Neuronal stem cell (in vitro differentiated cells): ENCODE measurements at regions not wholly inside any gene's neighbourhood (a gene's known extent, or its start where the extent isn't known, plus 50 kb on each side); places are given as distances from the start of the nearest gene placed in this dataset.

Source experiments
- DNase-seq: peaks from one replicate; pipeline ENCODE4 v3.0.0-alpha.2; 2013; ENCODE audit warnings: low spot score
- H2AFZ ChIP-seq: one replicate; pipeline ENCODE4 v1.6.1; 2013; ENCODE audit warnings: mild to moderate bottlenecking, low read length, inconsistent platforms
- H2AK5ac ChIP-seq: 2 replicates; pipeline ENCODE4 v1.6.1; 2013; ENCODE audit warnings: low read depth, mild to moderate bottlenecking, inconsistent platforms, low read length, moderate library complexity, mixed read lengths
- H2BK120ac ChIP-seq: 2 replicates; pipeline ENCODE4 v1.6.1; 2013; ENCODE audit warnings: low read depth, mild to moderate bottlenecking, inconsistent platforms, low read length, moderate library complexity, mixed read lengths
- H2BK12ac ChIP-seq: one replicate; pipeline ENCODE4 v1.6.1; 2013; ENCODE audit warnings: low read length, inconsistent platforms
- H2BK15ac ChIP-seq: 2 replicates; pipeline ENCODE4 v1.6.1; 2013; ENCODE audit warnings: mild to moderate bottlenecking, low read length, inconsistent platforms, mixed read lengths
- H2BK5ac ChIP-seq: one replicate; pipeline ENCODE4 v1.6.1; 2013; ENCODE audit warnings: inconsistent platforms, mild to moderate bottlenecking, low read length, moderate library complexity
- H3K14ac ChIP-seq: one replicate; pipeline ENCODE4 v1.6.1; 2013; ENCODE audit warnings: low read length, inconsistent platforms
- H3K18ac ChIP-seq: 2 replicates; pipeline ENCODE4 v1.6.1; 2013; ENCODE audit warnings: low read length, inconsistent platforms
- H3K23ac ChIP-seq: 2 replicates; pipeline ENCODE4 v1.6.1; 2013; ENCODE audit warnings: low read depth, mild to moderate bottlenecking, mixed read lengths, low read length, inconsistent platforms; ENCODE audit not compliant: poor library complexity
- H3K27ac ChIP-seq: replicated peaks from 3 replicates; pipeline ENCODE4 v1.5.1; 2013; ENCODE audit warnings: low read length, inconsistent platforms
- H3K27me3 ChIP-seq, 3 experiments: 2 replicates each; pipeline ENCODE4 v1.6.1; 2013; ENCODE audit warnings: low read length in 3 of 3, mild to moderate bottlenecking in 2 of 3, inconsistent platforms in 1 of 3, low read depth in 1 of 3, mixed read lengths in 1 of 3, moderate library complexity in 1 of 3; ENCODE audit not compliant: control insufficient read depth in 3 of 3, insufficient read depth in 3 of 3
- H3K36me3 ChIP-seq, 2 donors: replicated peaks in 1 of 2; 2 replicates each; pipeline ENCODE4 v1.6.1; 2013; ENCODE audit warnings: low read length in 2 of 2; ENCODE audit not compliant: control insufficient read depth in 2 of 2, insufficient read depth in 2 of 2
- H3K4ac ChIP-seq: 2 replicates; pipeline ENCODE4 v1.6.1; 2013; ENCODE audit warnings: inconsistent platforms, mild to moderate bottlenecking, low read length, moderate library complexity
- H3K4me1 ChIP-seq, 2 donors: 1 replicate in 1 of 2; 2 replicates in 1 of 2; pipeline ENCODE4 v1.6.1; 2013; ENCODE audit warnings: low read length in 2 of 2, low read depth in 1 of 2; ENCODE audit not compliant: control insufficient read depth in 2 of 2, insufficient read depth in 1 of 2
- H3K4me2 ChIP-seq: one replicate; pipeline ENCODE4 v1.6.1; 2013; ENCODE audit warnings: mild to moderate bottlenecking, low read length, inconsistent platforms; ENCODE audit not compliant: insufficient read depth, poor library complexity, severe bottlenecking
- H3K4me3 ChIP-seq, 2 donors: 2 replicates each; pipeline ENCODE4 v1.5.1; 2013; ENCODE audit warnings: low read length in 2 of 2, mild to moderate bottlenecking in 2 of 2, inconsistent platforms in 1 of 2, moderate library complexity in 1 of 2
- H3K79me1 ChIP-seq: one replicate; pipeline ENCODE4 v1.6.1; 2013; ENCODE audit warnings: low read depth, mild to moderate bottlenecking, inconsistent platforms, low read length, moderate library complexity
- H3K9ac ChIP-seq: one replicate; pipeline ENCODE4 v1.6.1; 2013; ENCODE audit warnings: mild to moderate bottlenecking, low read depth, low read length, inconsistent platforms; ENCODE audit not compliant: poor library complexity
- H3K9me3 ChIP-seq, 2 donors: replicated peaks in 1 of 2; 2 replicates each; pipeline versions ENCODE3 to v1.6.1; 2013; ENCODE audit warnings: low read length in 2 of 2, mild to moderate bottlenecking in 2 of 2, inconsistent platforms in 1 of 2, low read depth in 1 of 2, mixed read lengths in 1 of 2, moderate library complexity in 1 of 2; ENCODE audit not compliant: control insufficient read depth in 2 of 2, insufficient read depth in 1 of 2
- H4K8ac ChIP-seq: one replicate; pipeline ENCODE4 v1.6.1; 2013; ENCODE audit warnings: low read depth, mild to moderate bottlenecking, inconsistent platforms, low read length, moderate library complexity
- H4K91ac ChIP-seq: one replicate; pipeline ENCODE4 v1.6.1; 2013; ENCODE audit warnings: low read length, low read depth, mild to moderate bottlenecking, inconsistent platforms; ENCODE audit not compliant: poor library complexity
- WGBS, 2 donors: extraction: QIAGEN DNeasy Blood & Tissue Kit; methylation state at CpG; one replicate each; pipeline ENCODE4 v1.1.7; 2013; ENCODE audit warnings: missing lambda C conversion rate in 2 of 2, mixed read lengths in 1 of 2; ENCODE audit not compliant: insufficient read length in 2 of 2, insufficient replicate concordance in 1 of 2; ENCODE audit errors: extremely low coverage in 2 of 2; 5-methylcytosine and 5-hydroxymethylcytosine counted together

DNA sequence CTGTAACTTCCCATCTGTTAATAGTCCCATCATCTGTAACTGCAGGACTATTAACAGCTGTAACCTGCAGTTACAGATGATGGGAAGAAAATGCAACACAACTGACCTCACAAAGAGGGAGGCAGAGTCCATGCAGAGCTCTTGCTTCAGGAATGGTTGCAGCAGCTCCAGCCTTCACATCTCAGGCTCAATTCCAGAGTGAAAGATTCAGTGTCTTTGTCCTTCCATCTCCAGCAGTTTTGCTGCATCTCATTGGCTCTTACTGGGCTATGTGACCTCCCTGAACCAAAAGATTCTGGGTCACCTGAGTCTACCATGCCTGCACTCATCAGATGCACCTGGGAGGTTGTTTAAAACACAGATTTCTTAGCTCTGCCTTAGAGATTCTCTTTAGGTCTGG, 686.7 kb downstream of the MATN1 start:
- Histone ChIP-seq H3K4me1 (no peaks in the 10 kb centered on the region), H3K9ac (no peak overlapping the region), H3K14ac (no peak overlapping the region), H3K36me3 (no peaks in the 10 kb centered on the region), H3K79me1 (no peaks in the 10 kb centered on the region), H2BK5ac (no peak overlapping the region), H3K23ac (no peak overlapping the region), H3K4me2 (no peak overlapping the region), H2BK120ac (no peak overlapping the region), H4K91ac (no peak overlapping the region), H2BK15ac (no peak overlapping the region), H2BK12ac (no peak overlapping the region), H3K4ac (no peak overlapping the region), H2AFZ (no peak overlapping the region), H2AK5ac (no peak overlapping the region), H3K4me3 (no peak overlapping the region), H4K8ac (no peak overlapping the region), H3K9me3 (peaks cover 0 to 2% of the 10 kb centered on the region in 2 donors), H3K18ac (no peak overlapping the region), H3K27ac (no peak overlapping the region), H3K27me3 (no peaks in the 10 kb centered on the region)
- no peak for DNase-seq

GRCh38 chr1:30036229-30036547, 687.2 kb downstream of the MATN1 start:
- no peak for DNase-seq
- H3K4me2 ChIP-seq: no peak overlapping the region
- H4K8ac ChIP-seq: no peak overlapping the region
- H2BK12ac ChIP-seq: no peak overlapping the region
- no peak overlapping the region for H2BK120ac ChIP-seq
- H4K91ac ChIP-seq: no peak overlapping the region
- H3K4me1 ChIP-seq: no peaks in the 10 kb centered on the region
- no peak overlapping the region for H2AFZ ChIP-seq
- H3K79me1 ChIP-seq: no peaks in the 10 kb centered on the region
- no peak overlapping the region for H3K14ac ChIP-seq
- H3K4me3 ChIP-seq: no peak overlapping the region
- no CpG with 5 or more reads among the region's 6 CpGs for WGBS, 2 donors
- no peak overlapping the region for H3K27ac ChIP-seq
- H3K4ac ChIP-seq: no peak overlapping the region
- no peak overlapping the region for H2AK5ac ChIP-seq
- H3K27me3 ChIP-seq: no peaks in the 10 kb centered on the region
- no peak overlapping the region for H2BK15ac ChIP-seq
- H2BK5ac ChIP-seq: no peak overlapping the region
- H3K36me3 ChIP-seq: no peaks in the 10 kb centered on the region
- no peak overlapping the region for H3K9ac ChIP-seq
- no peak overlapping the region for H3K18ac ChIP-seq
- H3K9me3 ChIP-seq: peaks cover 0 to 2% of the 10 kb centered on the region in 2 donors
- no peak overlapping the region for H3K23ac ChIP-seq

- H3K79me1 ChIP-seq: no peaks in the 10 kb centered on the region
Measured at GRCh38 chr1:30035522-30036228, 687.7 kb downstream of the MATN1 start.

GRCh38 chr1:30034627-30035521, 688.5 kb downstream of the MATN1 start:
- Histone ChIP-seq H2AK5ac (peak overlapping the region; percentile 33), H2BK15ac (no peak overlapping the region), H3K27me3 (no peaks in the 10 kb centered on the region), H3K9ac (no peak overlapping the region), H4K8ac (peak overlapping the region; percentile 84), H3K36me3 (no peaks in the 10 kb centered on the region), H3K14ac (no peak overlapping the region), H4K91ac (no peak overlapping the region), H2BK120ac (no peak overlapping the region), H3K4ac (no peak overlapping the region), H3K18ac (peak overlapping the region; percentile 52), H2BK12ac (no peak overlapping the region), H3K4me1 (no peaks in the 10 kb centered on the region), H3K27ac (no peak overlapping the region), H3K4me3 (peak overlapping the region in 1 of 2 donors; percentile 1), H2AFZ (no peak overlapping the region), H3K79me1 (no peaks in the 10 kb centered on the region), H3K23ac (peak overlapping the region; percentile 68), H3K4me2 (no peak overlapping the region), H2BK5ac (no peak overlapping the region), H3K9me3 (peaks cover 0 to 2% of the 10 kb centered on the region in 2 donors)
- WGBS, 2 donors: no CpG with 5 or more reads among the region's 24 CpGs
- DNase-seq: no peak

More at GRCh38 chr1:30035522-30036228, 687.7 kb downstream of the MATN1 start:
- Histone ChIP-seq H4K8ac (no peak overlapping the region), H3K18ac (peak overlapping the region; percentile 32), H3K4me2 (no peak overlapping the region), H2BK12ac (no peak overlapping the region), H3K9me3 (peaks cover 0 to 2% of the 10 kb centered on the region in 2 donors), H3K23ac (no peak overlapping the region), H3K4me3 (no peak overlapping the region), H3K14ac (no peak overlapping the region), H2AK5ac (no peak overlapping the region), H2BK5ac (no peak overlapping the region), H3K4ac (no peak overlapping the region), H2AFZ (no peak overlapping the region), H3K27ac (no peak overlapping the region), H3K36me3 (no peaks in the 10 kb centered on the region), H2BK15ac (no peak overlapping the region), H3K27me3 (no peaks in the 10 kb centered on the region), H3K9ac (peak overlapping the region; percentile 65), H3K4me1 (no peaks in the 10 kb centered on the region), H4K91ac (no peak overlapping the region), H2BK120ac (no peak overlapping the region)
- no peak for DNase-seq
- no CpG with 5 or more reads among the region's 8 CpGs for WGBS, 2 donors
